Endodermal cell (in vitro differentiated cells): ENCODE measurements at regions not wholly inside any gene's neighbourhood (a gene's known extent, or its start where the extent isn't known, plus 50 kb on each side); places are given as distances from the start of the nearest gene placed in this dataset.

Source experiments
- DNase-seq: peaks from one replicate; pipeline ENCODE4 v3.0.0-alpha.2; 2017
- H3K27ac ChIP-seq: 2 replicates; pipeline ENCODE4 v1.5.1; 2013; ENCODE audit warnings: mild to moderate bottlenecking, low read depth, low read length, moderate library complexity
- H3K27me3 ChIP-seq: 2 replicates; pipeline ENCODE4 v1.6.1; 2013; ENCODE audit warnings: mild to moderate bottlenecking, low read length, moderate library complexity; ENCODE audit not compliant: insufficient read depth, control insufficient read depth, poor library complexity, severe bottlenecking
- H3K36me3 ChIP-seq: 2 replicates; pipeline ENCODE4 v1.7.0; 2013; ENCODE audit warnings: mild to moderate bottlenecking, low read length, moderate library complexity; ENCODE audit not compliant: control insufficient read depth, insufficient read depth
- H3K4me1 ChIP-seq: one replicate; pipeline ENCODE4 v1.7.0; 2013; ENCODE audit warnings: low read length; ENCODE audit not compliant: control insufficient read depth, insufficient read depth
- H3K4me3 ChIP-seq: 2 replicates; pipeline ENCODE4 v1.5.1; 2013; ENCODE audit warnings: mild to moderate bottlenecking, low read length, moderate library complexity
- H3K9ac ChIP-seq: 2 replicates; pipeline ENCODE4 v1.6.1; 2013; ENCODE audit warnings: mild to moderate bottlenecking, low read length, moderate library complexity; ENCODE audit not compliant: poor library complexity, severe bottlenecking; ENCODE audit errors: extremely low read depth
- H3K9me3 ChIP-seq: 2 replicates; pipeline ENCODE4 v1.6.1; 2013; ENCODE audit warnings: mild to moderate bottlenecking, low read length, moderate library complexity; ENCODE audit not compliant: control insufficient read depth
- H3K27ac Mint-ChIP-seq: 2 replicates; pipeline ENCODE4 v1.8.0; 2020; ENCODE audit warnings: mixed read lengths
- H3K27me3 Mint-ChIP-seq: 2 replicates; pipeline ENCODE4 v1.8.0; 2021; ENCODE audit warnings: mild to moderate bottlenecking, mixed read lengths; ENCODE audit not compliant: insufficient read depth
- H3K36me3 Mint-ChIP-seq: 2 replicates; pipeline ENCODE4 v1.8.0; 2020; ENCODE audit warnings: low read depth, mixed read lengths
- H3K4me1 Mint-ChIP-seq: 2 replicates; pipeline ENCODE4 v1.8.0; 2020; ENCODE audit warnings: mixed read lengths
- H3K4me3 Mint-ChIP-seq: 2 replicates; pipeline ENCODE4 v1.8.0; 2020; ENCODE audit warnings: mild to moderate bottlenecking, moderate library complexity, mixed read lengths
- H3K9me3 Mint-ChIP-seq: 2 replicates; pipeline ENCODE4 v1.8.0; 2020; ENCODE audit warnings: mild to moderate bottlenecking, mixed read lengths
- TF ChIP-seq, protein P1 (sequence below): fragments of 200-600 bp; sonication (generic); conservative IDR thresholded peaks from 2 replicates; pipeline ENCODE4 v1.5.0; 2021; ENCODE audit warnings: antibody characterized with exemption, mild to moderate bottlenecking

DNA sequence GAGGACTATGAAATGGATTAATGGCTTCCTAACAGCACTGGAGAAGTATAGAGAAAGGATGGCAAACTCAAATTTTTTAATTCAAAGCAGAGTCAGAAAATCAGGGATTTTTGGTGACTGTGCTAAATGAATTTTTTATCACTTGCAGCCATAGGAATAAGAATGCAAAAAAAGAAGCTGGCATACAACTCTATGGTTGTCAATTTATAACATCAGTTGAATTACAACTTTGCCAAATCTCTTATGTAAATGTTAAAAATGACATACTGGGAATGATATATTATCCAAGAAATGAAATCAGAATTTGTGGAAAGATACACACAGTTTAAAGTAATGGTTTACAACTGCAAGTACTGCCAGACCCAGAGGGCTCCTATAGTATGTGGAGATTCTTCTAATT is 106.5 kb downstream of the HTR1B start:
- H3K4me3 Mint-ChIP-seq = no peak overlapping the region
- H3K36me3 ChIP-seq = no peaks in the 10 kb centered on the region
- no peak for DNase-seq
- peaks cover 3% of the 10 kb centered on the region for H3K36me3 Mint-ChIP-seq
- no peaks in the 10 kb centered on the region for H3K4me1 Mint-ChIP-seq
- no peaks in the 10 kb centered on the region for H3K27me3 Mint-ChIP-seq
- H3K4me3 ChIP-seq = no peak overlapping the region
- H3K27me3 ChIP-seq = no peaks in the 10 kb centered on the region
- H3K9ac ChIP-seq = no peak overlapping the region
- no peaks in the 10 kb centered on the region for H3K9me3 Mint-ChIP-seq
- no peak overlapping the region for H3K27ac Mint-ChIP-seq
- no peaks in the 10 kb centered on the region for H3K9me3 ChIP-seq
- TF ChIP-seq, protein P1, sequence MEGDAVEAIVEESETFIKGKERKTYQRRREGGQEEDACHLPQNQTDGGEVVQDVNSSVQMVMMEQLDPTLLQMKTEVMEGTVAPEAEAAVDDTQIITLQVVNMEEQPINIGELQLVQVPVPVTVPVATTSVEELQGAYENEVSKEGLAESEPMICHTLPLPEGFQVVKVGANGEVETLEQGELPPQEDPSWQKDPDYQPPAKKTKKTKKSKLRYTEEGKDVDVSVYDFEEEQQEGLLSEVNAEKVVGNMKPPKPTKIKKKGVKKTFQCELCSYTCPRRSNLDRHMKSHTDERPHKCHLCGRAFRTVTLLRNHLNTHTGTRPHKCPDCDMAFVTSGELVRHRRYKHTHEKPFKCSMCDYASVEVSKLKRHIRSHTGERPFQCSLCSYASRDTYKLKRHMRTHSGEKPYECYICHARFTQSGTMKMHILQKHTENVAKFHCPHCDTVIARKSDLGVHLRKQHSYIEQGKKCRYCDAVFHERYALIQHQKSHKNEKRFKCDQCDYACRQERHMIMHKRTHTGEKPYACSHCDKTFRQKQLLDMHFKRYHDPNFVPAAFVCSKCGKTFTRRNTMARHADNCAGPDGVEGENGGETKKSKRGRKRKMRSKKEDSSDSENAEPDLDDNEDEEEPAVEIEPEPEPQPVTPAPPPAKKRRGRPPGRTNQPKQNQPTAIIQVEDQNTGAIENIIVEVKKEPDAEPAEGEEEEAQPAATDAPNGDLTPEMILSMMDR = no peak
- H3K4me1 ChIP-seq = no peaks in the 10 kb centered on the region
- H3K27ac ChIP-seq = no peak overlapping the region

DNA sequence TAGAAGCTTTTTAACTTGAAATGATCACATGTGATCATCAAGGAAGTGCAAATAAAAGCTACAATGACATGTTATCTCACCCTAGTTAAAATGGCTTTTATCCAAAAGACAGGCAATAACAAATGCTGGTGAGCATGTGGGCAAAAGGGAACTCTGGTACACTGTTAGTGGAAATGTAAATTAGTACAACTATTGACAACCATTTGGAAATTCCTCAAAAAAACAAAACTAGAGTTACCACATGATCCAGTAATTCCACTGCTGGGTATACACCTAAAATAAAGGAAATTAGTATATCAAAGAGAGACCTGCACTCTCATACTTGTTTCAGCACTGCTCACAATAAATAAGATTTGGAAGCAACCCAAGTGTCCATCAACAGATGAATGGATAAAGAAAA is 108.7 kb downstream of the HTR1B start:
- Mint-ChIP-seq H3K4me1 (no peaks in the 10 kb centered on the region), H3K9me3 (no peaks in the 10 kb centered on the region), H3K27ac (no peak overlapping the region), H3K27me3 (no peaks in the 10 kb centered on the region), H3K4me3 (no peak overlapping the region), H3K36me3 (peaks cover 2% of the 10 kb centered on the region)
- no peaks in the 10 kb centered on the region for H3K27me3 ChIP-seq
- no peak overlapping the region for H3K4me3 ChIP-seq
- H3K27ac ChIP-seq = no peak overlapping the region
- no peaks in the 10 kb centered on the region for H3K9me3 ChIP-seq
- H3K9ac ChIP-seq = no peak overlapping the region
- H3K36me3 ChIP-seq = no peaks in the 10 kb centered on the region
- DNase-seq = no peak
- H3K4me1 ChIP-seq = no peaks in the 10 kb centered on the region
- TF ChIP-seq, protein P1 = no peak

DNA sequence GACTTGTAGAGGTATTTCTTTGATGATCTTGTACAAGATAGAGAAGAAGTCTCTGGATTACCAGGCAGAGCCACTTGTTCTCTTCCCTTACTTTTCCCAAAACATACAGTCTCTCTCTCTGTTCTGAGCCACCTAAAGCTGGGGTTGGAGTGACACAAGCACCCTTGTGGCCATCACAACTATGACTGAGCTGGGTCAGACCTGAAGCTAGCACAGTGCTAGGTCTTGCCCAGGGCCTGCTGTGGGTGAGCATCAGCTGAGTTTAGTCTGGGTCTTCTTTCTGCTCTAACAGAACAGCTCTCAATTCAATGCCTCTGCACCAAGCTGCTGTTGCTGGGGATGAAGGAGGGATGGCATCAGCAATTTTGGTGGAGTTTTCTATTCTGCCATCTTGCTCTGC is 110.2 kb downstream of the HTR1B start:
- H3K9me3 ChIP-seq = no peaks in the 10 kb centered on the region

More for the DNA sequence above, 110.2 kb downstream of the HTR1B start:
- Mint-ChIP-seq H3K36me3 (peaks cover 2% of the 10 kb centered on the region), H3K9me3 (no peaks in the 10 kb centered on the region), H3K27ac (no peak overlapping the region), H3K27me3 (no peaks in the 10 kb centered on the region), H3K4me1 (no peaks in the 10 kb centered on the region), H3K4me3 (no peak overlapping the region)
- TF ChIP-seq, protein P1 = no peak
- no peak overlapping the region for H3K27ac ChIP-seq
- DNase-seq = no peak
- H3K27me3 ChIP-seq = no peaks in the 10 kb centered on the region
- no peaks in the 10 kb centered on the region for H3K36me3 ChIP-seq
- H3K9ac ChIP-seq = no peak overlapping the region
- H3K4me3 ChIP-seq = no peak overlapping the region
- no peaks in the 10 kb centered on the region for H3K4me1 ChIP-seq
